ENCODE measurements at regions not wholly inside any gene's neighbourhood (a gene's known extent, or its start where the extent isn't known, plus 50 kb on each side); places are given as distances from the start of the nearest gene placed in this dataset.
"Not testable (repeated sequence)": the region's sequence is repeated elsewhere in the genome, so short reads cannot be mapped to it uniquely, and the experiment has no call there.

- ATAC-seq (replicated peaks in 1 of 2): no peak
- Mint-ChIP-seq H3K4me1 (ENCODE audit: low read depth) (no peaks in the 10 kb centered on the region), H3K27me3 (ENCODE audit: low read depth) (no peaks in the 10 kb centered on the region), H3K27ac (no peak overlapping the region), H3K4me3 (no peak overlapping the region), H3K9me3 (peaks cover 9 to 19% of the 10 kb centered on the region in 2 donors), H3K36me3 (ENCODE audit: insufficient read depth in 2 of 2) (peaks cover 0 to 4% of the 10 kb centered on the region in 2 donors)
- no peak for DNase-seq
These were observed 1390.7 kb downstream of the CDH8 start for GRCh38 chr16:60645541-60645940.

DNA sequence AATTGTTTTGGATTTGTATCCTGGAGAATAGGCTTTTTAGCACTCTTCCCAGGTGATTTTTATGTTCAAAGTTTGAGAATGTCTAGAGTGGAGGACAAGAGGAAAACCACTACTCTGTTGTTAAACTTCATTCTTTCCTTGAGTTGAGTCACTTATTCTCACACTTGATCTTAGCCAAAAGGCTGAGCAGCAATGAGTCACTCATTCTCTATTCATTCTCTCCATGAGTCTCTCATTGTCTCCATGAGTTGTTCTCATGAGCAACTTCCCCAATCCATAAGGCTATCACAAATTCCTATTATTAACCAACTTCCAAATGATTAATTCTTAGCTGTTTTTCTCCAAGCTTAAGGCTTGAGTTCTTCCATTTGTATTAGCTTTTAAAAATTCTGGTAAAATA lies 1393.3 kb downstream of the CDH8 start:
- no peak for ATAC-seq (replicated peaks in 1 of 2)
- H3K36me3 Mint-ChIP-seq (ENCODE audit: insufficient read depth in 2 of 2): peaks cover 0 to 4% of the 10 kb centered on the region in 2 donors
- H3K4me1 Mint-ChIP-seq (ENCODE audit: low read depth): no peaks in the 10 kb centered on the region
- no peak for DNase-seq
- peaks cover 12 to 22% of the 10 kb centered on the region in 2 donors for H3K9me3 Mint-ChIP-seq
- no peak overlapping the region for H3K4me3 Mint-ChIP-seq
- H3K27me3 Mint-ChIP-seq (ENCODE audit: low read depth): no peaks in the 10 kb centered on the region
- H3K27ac Mint-ChIP-seq: no peak overlapping the region

- Mint-ChIP-seq H3K4me3 (no peak overlapping the region), H3K27ac (no peak overlapping the region), H3K36me3 (ENCODE audit: insufficient read depth in 2 of 2) (peaks cover 0 to 4% of the 10 kb centered on the region in 2 donors), H3K9me3 (peaks cover 13 to 22% of the 10 kb centered on the region in 2 donors), H3K4me1 (ENCODE audit: low read depth) (no peaks in the 10 kb centered on the region), H3K27me3 (ENCODE audit: low read depth) (no peaks in the 10 kb centered on the region)
- DNase-seq (no peak), ATAC-seq (replicated peaks in 1 of 2) (no peak)
These were observed 1395.1 kb downstream of the CDH8 start for GRCh38 chr16:60641067-60641665.

DNA sequence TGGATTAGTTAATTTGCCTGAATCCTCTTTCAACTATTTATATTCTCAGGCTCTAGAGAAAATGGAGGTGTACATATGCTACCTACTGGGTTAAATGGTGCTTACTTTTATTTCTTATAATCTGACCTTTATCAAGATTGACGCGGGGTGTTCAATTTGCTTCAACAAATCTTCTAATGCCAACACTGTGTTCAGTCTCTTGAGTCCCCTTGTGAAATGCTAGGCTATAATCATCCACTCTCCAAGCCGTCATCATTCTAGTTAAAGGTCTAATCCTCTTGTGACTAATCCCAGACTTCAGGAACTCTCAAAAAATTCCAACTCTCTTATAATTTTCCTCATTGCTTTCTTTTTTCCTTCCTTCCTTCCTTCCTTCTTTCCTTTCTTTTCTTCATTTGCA lies 1396.2 kb downstream of the CDH8 start:
- H3K36me3 Mint-ChIP-seq (ENCODE audit: insufficient read depth in 2 of 2): peaks cover 0 to 4% of the 10 kb centered on the region in 2 donors
- ATAC-seq (replicated peaks in 1 of 2) (no peak), DNase-seq (no peak)
- H3K9me3 Mint-ChIP-seq: peaks cover 16 to 23% of the 10 kb centered on the region in 2 donors
- no peaks in the 10 kb centered on the region for H3K27me3 Mint-ChIP-seq (ENCODE audit: low read depth)
- no peaks in the 10 kb centered on the region for H3K4me1 Mint-ChIP-seq (ENCODE audit: low read depth)
- H3K27ac Mint-ChIP-seq: no peak overlapping the region
- H3K4me3 Mint-ChIP-seq: no peak overlapping the region

GRCh38 chr16:60636636-60637035 lies 1399.6 kb downstream of the CDH8 start:
- not testable (repeated sequence) for H3K4me1 Mint-ChIP-seq (ENCODE audit: low read depth); H3K4me3 Mint-ChIP-seq; ATAC-seq (replicated peaks in 1 of 2); DNase-seq; H3K27me3 Mint-ChIP-seq (ENCODE audit: low read depth); H3K36me3 Mint-ChIP-seq (ENCODE audit: insufficient read depth in 2 of 2); H3K27ac Mint-ChIP-seq
- peaks cover 10 to 17% of the 10 kb centered on the region in 2 donors for H3K9me3 Mint-ChIP-seq

GRCh38 chr16:60636117-60636516 lies 1400.1 kb downstream of the CDH8 start:
- Mint-ChIP-seq H3K9me3 (peaks cover 10 to 16% of the 10 kb centered on the region in 2 donors), H3K4me1 (ENCODE audit: low read depth) (no peaks in the 10 kb centered on the region), H3K36me3 (ENCODE audit: insufficient read depth in 2 of 2) (peaks cover 0 to 1% of the 10 kb centered on the region in 2 donors), H3K4me3 (no peak overlapping the region), H3K27me3 (ENCODE audit: low read depth) (no peaks in the 10 kb centered on the region), H3K27ac (no peak overlapping the region)
- ATAC-seq (replicated peaks in 1 of 2) (no peak), DNase-seq (no peak)

DNA sequence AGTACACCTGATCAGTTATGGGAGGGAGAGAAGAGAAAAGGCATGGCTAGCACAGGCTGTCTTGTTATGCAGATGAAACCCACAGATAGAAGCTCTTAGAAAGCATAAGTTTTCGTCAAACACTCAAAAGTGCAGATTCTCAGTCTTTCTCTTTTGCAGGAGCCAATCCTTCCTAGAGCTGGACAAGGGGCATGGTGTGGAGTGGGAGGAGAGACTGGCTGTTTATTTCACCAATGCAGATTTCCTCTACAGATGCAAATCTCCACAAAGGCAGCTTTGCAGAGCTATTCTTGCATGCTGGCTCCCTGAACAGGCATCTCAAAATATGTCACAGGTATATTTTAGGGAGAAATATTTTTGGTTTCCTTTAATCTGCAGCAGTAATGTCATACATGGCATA lies 1400.7 kb downstream of the CDH8 start:
- no peak overlapping the region for H3K4me3 Mint-ChIP-seq
- H3K36me3 Mint-ChIP-seq (ENCODE audit: insufficient read depth in 2 of 2): peaks cover 0 to under 1% of the 10 kb centered on the region in 2 donors
- no peaks in the 10 kb centered on the region for H3K27me3 Mint-ChIP-seq (ENCODE audit: low read depth)
- peaks cover 9 to 14% of the 10 kb centered on the region in 2 donors for H3K9me3 Mint-ChIP-seq
- ATAC-seq (replicated peaks in 1 of 2) (no peak), DNase-seq (no peak)
- no peaks in the 10 kb centered on the region for H3K4me1 Mint-ChIP-seq (ENCODE audit: low read depth)
- no peak overlapping the region for H3K27ac Mint-ChIP-seq

- Mint-ChIP-seq H3K9me3 (peaks cover 4 to 15% of the 10 kb centered on the region in 2 donors), H3K4me3 (no peak overlapping the region), H3K36me3 (ENCODE audit: insufficient read depth in 2 of 2) (peaks cover 0 to 1% of the 10 kb centered on the region in 2 donors), H3K27me3 (ENCODE audit: low read depth) (no peaks in the 10 kb centered on the region), H3K4me1 (ENCODE audit: low read depth) (no peaks in the 10 kb centered on the region), H3K27ac (no peak overlapping the region)
- no peak for DNase-seq
- no peak for ATAC-seq (replicated peaks in 1 of 2)
These were observed 1424.4 kb downstream of the CDH8 start for GRCh38 chr16:60611844-60612243.

DNA sequence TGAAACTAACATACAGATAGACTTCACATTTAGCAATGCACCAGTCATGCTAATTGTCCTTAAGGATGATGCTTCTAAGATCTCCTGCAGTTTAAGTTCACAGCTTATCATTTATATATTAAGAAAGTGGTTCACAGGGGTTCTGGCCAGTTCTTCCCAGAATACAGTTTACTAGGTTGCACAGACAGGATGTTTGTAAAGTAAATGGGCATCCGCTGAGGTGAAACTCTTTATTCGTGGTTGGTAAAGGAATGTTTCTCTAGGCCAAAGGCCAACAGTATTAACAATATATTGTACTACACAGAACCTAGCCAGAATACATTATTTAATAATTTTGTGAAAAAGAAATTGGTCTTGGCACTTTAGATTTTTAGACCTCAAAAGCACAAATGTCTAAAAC lies 1427.3 kb downstream of the CDH8 start:
- ATAC-seq (replicated peaks in 1 of 2): no peak
- DNase-seq: no peak
- Mint-ChIP-seq H3K36me3 (ENCODE audit: insufficient read depth in 2 of 2) (no peaks in the 10 kb centered on the region), H3K4me3 (no peak overlapping the region), H3K27ac (no peak overlapping the region), H3K9me3 (peaks cover 2 to 15% of the 10 kb centered on the region in 2 donors), H3K4me1 (ENCODE audit: low read depth) (no peaks in the 10 kb centered on the region), H3K27me3 (ENCODE audit: low read depth) (no peaks in the 10 kb centered on the region)

- not testable (repeated sequence) for H3K36me3 Mint-ChIP-seq (ENCODE audit: insufficient read depth in 2 of 2); H3K4me1 Mint-ChIP-seq (ENCODE audit: low read depth); H3K9me3 Mint-ChIP-seq; DNase-seq; H3K4me3 Mint-ChIP-seq; H3K27me3 Mint-ChIP-seq (ENCODE audit: low read depth); H3K27ac Mint-ChIP-seq; ATAC-seq (replicated peaks in 1 of 2)
These were observed 1430.6 kb downstream of the CDH8 start for GRCh38 chr16:60605652-60606051.

- no peaks in the 10 kb centered on the region for H3K4me1 Mint-ChIP-seq (ENCODE audit: low read depth)
- DNase-seq: no peak
- no peak overlapping the region for H3K4me3 Mint-ChIP-seq
These were observed 1431.1 kb downstream of the CDH8 start for GRCh38 chr16:60605176-60605575.

GRCh38 chr16:60586493-60586892 lies 1449.7 kb downstream of the CDH8 start:
- Mint-ChIP-seq H3K4me1 (ENCODE audit: low read depth) (no peaks in the 10 kb centered on the region), H3K4me3 (no peak overlapping the region), H3K9me3 (peaks cover 4 to 8% of the 10 kb centered on the region in 2 donors), H3K36me3 (ENCODE audit: insufficient read depth in 2 of 2) (peaks cover 1 to 3% of the 10 kb centered on the region in 2 donors), H3K27ac (no peak overlapping the region), H3K27me3 (ENCODE audit: low read depth) (no peaks in the 10 kb centered on the region)
- ATAC-seq (replicated peaks in 1 of 2) (no peak), DNase-seq (no peak)

More at GRCh38 chr16:60605176-60605575, 1431.1 kb downstream of the CDH8 start:
- ATAC-seq (replicated peaks in 1 of 2): no peak
- no peaks in the 10 kb centered on the region for H3K36me3 Mint-ChIP-seq (ENCODE audit: insufficient read depth in 2 of 2)
- H3K27ac Mint-ChIP-seq: no peak overlapping the region
- no peaks in the 10 kb centered on the region for H3K27me3 Mint-ChIP-seq (ENCODE audit: low read depth)
- H3K9me3 Mint-ChIP-seq: peaks cover 0 to 8% of the 10 kb centered on the region in 2 donors

GRCh38 chr16:60582528-60582927 lies 1453.7 kb downstream of the CDH8 start:
- Mint-ChIP-seq H3K27ac (no peak overlapping the region), H3K4me3 (no peak overlapping the region), H3K27me3 (ENCODE audit: low read depth) (no peaks in the 10 kb centered on the region), H3K4me1 (ENCODE audit: low read depth) (no peaks in the 10 kb centered on the region), H3K36me3 (ENCODE audit: insufficient read depth in 2 of 2) (peaks cover 1 to 9% of the 10 kb centered on the region in 2 donors), H3K9me3 (peaks cover 8 to 17% of the 10 kb centered on the region in 2 donors)
- ATAC-seq (replicated peaks in 1 of 2) (no peak), DNase-seq (no peak)

DNA sequence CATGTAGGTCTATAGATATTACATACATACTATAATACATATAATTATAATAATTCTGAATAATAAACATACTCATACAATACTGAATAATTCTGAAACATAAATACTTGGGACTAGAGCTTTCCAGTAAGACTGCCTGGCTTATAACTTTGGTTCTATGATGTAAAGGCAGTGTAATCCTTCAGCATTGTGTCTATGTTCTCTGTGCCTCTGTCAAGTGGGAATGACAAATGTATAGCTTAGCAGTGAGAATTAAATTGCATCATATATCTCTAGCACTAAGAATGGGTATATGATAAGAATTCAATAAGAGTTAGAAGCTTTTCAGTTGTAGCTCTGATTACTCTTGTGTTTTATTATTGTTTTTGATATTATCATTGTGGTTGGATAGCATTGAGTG lies 1469.3 kb downstream of the CDH8 start:
- no peaks in the 10 kb centered on the region for H3K4me1 Mint-ChIP-seq (ENCODE audit: low read depth)
- H3K27ac Mint-ChIP-seq: no peak overlapping the region
- H3K4me3 Mint-ChIP-seq: no peak overlapping the region
- peaks cover 10 to 13% of the 10 kb centered on the region in 2 donors for H3K9me3 Mint-ChIP-seq
- DNase-seq (no peak), ATAC-seq (replicated peaks in 1 of 2) (no peak)
- no peaks in the 10 kb centered on the region for H3K27me3 Mint-ChIP-seq (ENCODE audit: low read depth)
- peaks cover 0 to 2% of the 10 kb centered on the region in 2 donors for H3K36me3 Mint-ChIP-seq (ENCODE audit: insufficient read depth in 2 of 2)

Data from activated T-cell treated with anti-CD3 and anti-CD28 coated beads, Interleukin-2, amount 50 U/mL, for 72 hours (primary cell).